ENCODE measurements at regions not wholly inside any gene's neighbourhood (a gene's known extent, or its start where the extent isn't known, plus 50 kb on each side); places are given as distances from the start of the nearest gene placed in this dataset.

- intact Hi-C loops (cut with DNase I), result no loop called here
- Histone ChIP-seq H3K4me3 (no peak overlapping the region), H3K27me3 (peaks cover 14 to 95% (median 59%) of the 10 kb centered on the region in 9 donors), H3K27ac (no peak overlapping the region), H3K4me1 (peaks cover 0 to 12% (median 0%) of the 10 kb centered on the region in 12 donors), H3K9me3 (no peaks in the 10 kb centered on the region), H3K36me3 (no peaks in the 10 kb centered on the region)
- WGBS, 4 donors, result 60 to 70% (median 67%) methylated on average over 8 of the region's 8 CpGs
- no peak for TF ChIP-seq CTCF (IDR thresholded peaks at IDR 0.05)
- no peak for TF ChIP-seq POLR2A (IDR thresholded peaks at IDR 0.05)
- DNase-seq (no peak), ATAC-seq (no peak)
Observed at GRCh38 chr17:79223953-79224352, 149.3 kb downstream of the ENGASE start.

GRCh38 chr17:79223471-79223870 is 148.8 kb downstream of the ENGASE start:
- Histone ChIP-seq H3K27me3 (peaks cover 17 to 99% (median 59%) of the 10 kb centered on the region in 9 donors), H3K9me3 (no peaks in the 10 kb centered on the region), H3K27ac (no peak overlapping the region), H3K4me3 (no peak overlapping the region), H3K36me3 (no peaks in the 10 kb centered on the region), H3K4me1 (peaks cover 0 to 12% (median 0%) of the 10 kb centered on the region in 12 donors)
- no peak for ATAC-seq
- TF ChIP-seq POLR2A (IDR thresholded peaks at IDR 0.05) (no peak), CTCF (IDR thresholded peaks at IDR 0.05) (no peak)
- no peak for DNase-seq
- 34 to 42% (median 38%) methylated on average over 8 to 9 of the region's 9 CpGs for WGBS, 4 donors
- intact Hi-C loops (cut with DNase I), result no loop called here

GRCh38 chr17:79221597-79221996 is 147.0 kb downstream of the ENGASE start:
- H3K36me3 ChIP-seq, result no peaks in the 10 kb centered on the region
- H3K27me3 ChIP-seq, result peaks cover 28 to 100% (median 56%) of the 10 kb centered on the region in 9 donors
- WGBS, 4 donors, result 56 to 62% (median 59%) methylated on average over 8 of the region's 8 CpGs
- no peak overlapping the region for H3K4me3 ChIP-seq
- H3K9me3 ChIP-seq, result no peaks in the 10 kb centered on the region
- intact Hi-C loops (cut with DNase I), result no loop called here
- peak in 1 of 5 donors; percentile 50 for DNase-seq
- no peak for TF ChIP-seq POLR2A (IDR thresholded peaks at IDR 0.05)
- TF ChIP-seq CTCF (IDR thresholded peaks at IDR 0.05), result no peak
- peaks cover 0 to 12% (median 0%) of the 10 kb centered on the region in 12 donors for H3K4me1 ChIP-seq
- H3K27ac ChIP-seq, result no peak overlapping the region
- no peak for ATAC-seq

- WGBS, 4 donors, result 20 to 24% (median 23%) methylated on average over 18 to 21 of the region's 21 CpGs
- peak in 1 of 5 donors; percentile 48 for DNase-seq
- Histone ChIP-seq H3K27me3 (peaks cover 28 to 100% (median 53%) of the 10 kb centered on the region in 9 donors), H3K4me1 (peaks cover 0 to 12% (median 0%) of the 10 kb centered on the region in 12 donors), H3K9me3 (no peaks in the 10 kb centered on the region), H3K36me3 (no peaks in the 10 kb centered on the region), H3K4me3 (no peak overlapping the region), H3K27ac (no peak overlapping the region)
- intact Hi-C loops (cut with DNase I), result no loop called here
- no peak for ATAC-seq
- TF ChIP-seq POLR2A (IDR thresholded peaks at IDR 0.05), result no peak
- TF ChIP-seq CTCF (IDR thresholded peaks at IDR 0.05), result no peak
Observed at GRCh38 chr17:79220713-79221291, 146.2 kb downstream of the ENGASE start.
